Fibroblast of lung (primary cell): ENCODE measurements at regions not wholly inside any gene's neighbourhood (a gene's known extent, or its start where the extent isn't known, plus 50 kb on each side); places are given as distances from the start of the nearest gene placed in this dataset.

ENCODE experiments used
- DNase-seq, 2 donors: peaks; one replicate each; pipeline versions ENCODE4 v3.0.0 to v3.0.0-alpha.2; 2010; ENCODE audit warnings: low read depth in 2 of 2
- H2AFZ ChIP-seq: 2 replicates; pipeline ENCODE4 v1.5.1; 2012; ENCODE audit warnings: low read length, control low read depth, inconsistent platforms
- H3K27ac ChIP-seq: 2 replicates; pipeline ENCODE4 v1.5.1; 2011; ENCODE audit warnings: low read length, control low read depth; ENCODE audit not compliant: insufficient read depth
- H3K27me3 ChIP-seq: 2 replicates; pipeline ENCODE4 v1.5.1; 2011; ENCODE audit warnings: mild to moderate bottlenecking, low read length; ENCODE audit not compliant: control insufficient read depth, insufficient read depth
- H3K36me3 ChIP-seq: 2 replicates; pipeline ENCODE4 v1.5.1; 2011; ENCODE audit warnings: low read length; ENCODE audit not compliant: control insufficient read depth, insufficient read depth
- H3K4me1 ChIP-seq: 2 replicates; pipeline ENCODE4 v1.5.1; 2011; ENCODE audit warnings: low read length; ENCODE audit not compliant: control insufficient read depth, insufficient read depth; ENCODE audit errors: extremely low read depth
- H3K4me2 ChIP-seq: 2 replicates; pipeline ENCODE4 v1.5.1; 2011; ENCODE audit warnings: low read length, control low read depth; ENCODE audit not compliant: insufficient read depth; ENCODE audit errors: extremely low read depth
- H3K4me3 ChIP-seq, 4 experiments: fragments of 200-600 bp in 1 of 4; sonication (generic) in 1 of 4; replicated peaks in 1 of 4; 2 replicates each; pipeline ENCODE4 v1.5.1; 2011 to 2016; ENCODE audit warnings: low read length in 4 of 4, low read depth in 3 of 4, mild to moderate bottlenecking in 3 of 4, control low read depth in 2 of 4, inconsistent platforms in 1 of 4, mixed read lengths in 1 of 4; ENCODE audit not compliant: insufficient read depth in 1 of 4; ENCODE audit errors: control extremely low read depth in 1 of 4
- H3K79me2 ChIP-seq: 2 replicates; pipeline ENCODE4 v1.5.1; 2012; ENCODE audit warnings: mild to moderate bottlenecking, low read length, inconsistent platforms; ENCODE audit not compliant: control insufficient read depth, insufficient read depth
- H3K9ac ChIP-seq: 2 replicates; pipeline ENCODE4 v1.5.1; 2011; ENCODE audit warnings: mild to moderate bottlenecking, low read length, control low read depth; ENCODE audit not compliant: insufficient read depth
- H3K9me3 ChIP-seq: 2 replicates; pipeline ENCODE4 v1.5.1; 2012; ENCODE audit warnings: low read depth, low read length; ENCODE audit not compliant: control insufficient read depth, insufficient read depth
- H4K20me1 ChIP-seq: 2 replicates; pipeline ENCODE4 v1.5.1; 2011; ENCODE audit warnings: low read length; ENCODE audit not compliant: control insufficient read depth, insufficient read depth; ENCODE audit errors: extremely low read depth
- EZH2 ChIP-seq: IDR thresholded peaks from 2 replicates; pipeline ENCODE4 v1.5.1; 2012; ENCODE audit warnings: low read length, control low read depth, mild to moderate bottlenecking; ENCODE audit errors: missing control alignments
- TF ChIP-seq, protein P1 (sequence below), 2 donors: IDR thresholded peaks in 1 of 2; conservative IDR thresholded peaks in 1 of 2; 1 replicate in 1 of 2; 2 replicates in 1 of 2; pipeline ENCODE4 v1.5.1; 2011 to 2012; ENCODE audit warnings: low read length in 2 of 2, control low read depth in 1 of 2, inconsistent platforms in 1 of 2, low read depth in 1 of 2, mild to moderate bottlenecking in 1 of 2

GRCh38 chr4:19636451-19636850 lies 615.3 kb upstream of the SLIT2 start:
- no peaks in the 10 kb centered on the region for H3K36me3 ChIP-seq
- H3K9ac ChIP-seq, result no peak overlapping the region
- H3K27ac ChIP-seq, result no peak overlapping the region
- H2AFZ ChIP-seq, result no peak overlapping the region
- H3K4me2 ChIP-seq, result no peak overlapping the region
- H4K20me1 ChIP-seq, result no peaks in the 10 kb centered on the region
- DNase-seq, result no peak
- no peak for TF ChIP-seq EZH2
- TF ChIP-seq, protein P1, sequence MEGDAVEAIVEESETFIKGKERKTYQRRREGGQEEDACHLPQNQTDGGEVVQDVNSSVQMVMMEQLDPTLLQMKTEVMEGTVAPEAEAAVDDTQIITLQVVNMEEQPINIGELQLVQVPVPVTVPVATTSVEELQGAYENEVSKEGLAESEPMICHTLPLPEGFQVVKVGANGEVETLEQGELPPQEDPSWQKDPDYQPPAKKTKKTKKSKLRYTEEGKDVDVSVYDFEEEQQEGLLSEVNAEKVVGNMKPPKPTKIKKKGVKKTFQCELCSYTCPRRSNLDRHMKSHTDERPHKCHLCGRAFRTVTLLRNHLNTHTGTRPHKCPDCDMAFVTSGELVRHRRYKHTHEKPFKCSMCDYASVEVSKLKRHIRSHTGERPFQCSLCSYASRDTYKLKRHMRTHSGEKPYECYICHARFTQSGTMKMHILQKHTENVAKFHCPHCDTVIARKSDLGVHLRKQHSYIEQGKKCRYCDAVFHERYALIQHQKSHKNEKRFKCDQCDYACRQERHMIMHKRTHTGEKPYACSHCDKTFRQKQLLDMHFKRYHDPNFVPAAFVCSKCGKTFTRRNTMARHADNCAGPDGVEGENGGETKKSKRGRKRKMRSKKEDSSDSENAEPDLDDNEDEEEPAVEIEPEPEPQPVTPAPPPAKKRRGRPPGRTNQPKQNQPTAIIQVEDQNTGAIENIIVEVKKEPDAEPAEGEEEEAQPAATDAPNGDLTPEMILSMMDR (conservative IDR thresholded peaks at IDR 0.05 in 1 of 2, IDR thresholded peaks at IDR 0.05 in 1 of 2; ENCODE audit: low read depth in 1 of 2, low read length in 2 of 2), result no peak
- H3K27me3 ChIP-seq, result no peaks in the 10 kb centered on the region
- no peaks in the 10 kb centered on the region for H3K79me2 ChIP-seq
- H3K9me3 ChIP-seq, result no peaks in the 10 kb centered on the region
- H3K4me1 ChIP-seq, result no peaks in the 10 kb centered on the region
- no peak overlapping the region for H3K4me3 ChIP-seq

DNA sequence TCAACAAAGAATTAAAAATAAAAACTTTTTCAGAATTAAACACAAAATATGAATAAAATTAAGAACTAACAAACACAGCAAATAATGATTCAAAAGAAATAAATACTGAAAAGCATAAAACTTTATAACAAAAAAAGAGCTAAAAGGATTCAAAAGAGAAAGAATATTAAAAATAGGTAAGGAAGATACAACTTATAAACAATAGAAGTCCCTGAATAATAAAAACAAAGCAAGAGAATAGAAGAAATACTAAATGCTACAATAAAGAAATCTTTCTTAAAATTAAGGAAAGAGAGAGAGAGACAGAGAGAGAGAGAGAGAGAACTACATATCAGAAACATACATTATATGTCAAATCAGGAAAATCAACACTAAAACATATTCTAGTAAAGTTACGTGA lies 619.9 kb upstream of the SLIT2 start:
- no peak overlapping the region for H3K4me3 ChIP-seq
- H4K20me1 ChIP-seq, result no peaks in the 10 kb centered on the region
- no peaks in the 10 kb centered on the region for H3K79me2 ChIP-seq
- no peak overlapping the region for H3K27ac ChIP-seq
- H3K9me3 ChIP-seq, result no peaks in the 10 kb centered on the region
- TF ChIP-seq EZH2, result no peak
- TF ChIP-seq, protein P1 (conservative IDR thresholded peaks at IDR 0.05 in 1 of 2, IDR thresholded peaks at IDR 0.05 in 1 of 2; ENCODE audit: low read depth in 1 of 2, low read length in 2 of 2), result no peak
- H3K9ac ChIP-seq, result no peak overlapping the region
- no peaks in the 10 kb centered on the region for H3K27me3 ChIP-seq
- no peaks in the 10 kb centered on the region for H3K4me1 ChIP-seq
- DNase-seq, result no peak
- H3K4me2 ChIP-seq, result no peak overlapping the region
- no peak overlapping the region for H2AFZ ChIP-seq
- no peaks in the 10 kb centered on the region for H3K36me3 ChIP-seq

- H3K27ac ChIP-seq, result no peak overlapping the region
- no peak overlapping the region for H3K4me3 ChIP-seq
- no peak overlapping the region for H2AFZ ChIP-seq
- no peaks in the 10 kb centered on the region for H3K27me3 ChIP-seq
- H3K4me2 ChIP-seq, result no peak overlapping the region
- TF ChIP-seq, protein P1 (conservative IDR thresholded peaks at IDR 0.05 in 1 of 2, IDR thresholded peaks at IDR 0.05 in 1 of 2; ENCODE audit: low read depth in 1 of 2, low read length in 2 of 2), result no peak
- TF ChIP-seq EZH2, result no peak
- no peak overlapping the region for H3K9ac ChIP-seq
- no peaks in the 10 kb centered on the region for H3K4me1 ChIP-seq
- H3K36me3 ChIP-seq, result no peaks in the 10 kb centered on the region
- no peaks in the 10 kb centered on the region for H4K20me1 ChIP-seq
- H3K9me3 ChIP-seq, result no peaks in the 10 kb centered on the region
- peak in 1 of 2 donors; percentile 21 for DNase-seq
- H3K79me2 ChIP-seq, result no peaks in the 10 kb centered on the region
These were observed 627.8 kb upstream of the SLIT2 start for GRCh38 chr4:19623866-19624265.
